HG03108 (cell line): ENCODE measurements at regions not wholly inside any gene's neighbourhood (a gene's known extent, or its start where the extent isn't known, plus 50 kb on each side); places are given as distances from the start of the nearest gene placed in this dataset.
A peak's percentile ranks its signal among the peaks of the same experiment; 100 is the strongest.
"Not testable (repeated sequence)": the region's sequence is repeated elsewhere in the genome, so short reads cannot be mapped to it uniquely, and the experiment has no call there.

Experiments used
- ATAC-seq: cut with Tn5 transposase; IDR thresholded peaks from one replicate; pipeline ENCODE4 v1.9.1; 2021; ENCODE audit warnings: moderate library complexity; ENCODE audit not compliant: unreplicated experiment

GRCh38 chrX:16319929-16320328 is 152.6 kb downstream of the MAGEB17 start:
- no peak for ATAC-seq

DNA sequence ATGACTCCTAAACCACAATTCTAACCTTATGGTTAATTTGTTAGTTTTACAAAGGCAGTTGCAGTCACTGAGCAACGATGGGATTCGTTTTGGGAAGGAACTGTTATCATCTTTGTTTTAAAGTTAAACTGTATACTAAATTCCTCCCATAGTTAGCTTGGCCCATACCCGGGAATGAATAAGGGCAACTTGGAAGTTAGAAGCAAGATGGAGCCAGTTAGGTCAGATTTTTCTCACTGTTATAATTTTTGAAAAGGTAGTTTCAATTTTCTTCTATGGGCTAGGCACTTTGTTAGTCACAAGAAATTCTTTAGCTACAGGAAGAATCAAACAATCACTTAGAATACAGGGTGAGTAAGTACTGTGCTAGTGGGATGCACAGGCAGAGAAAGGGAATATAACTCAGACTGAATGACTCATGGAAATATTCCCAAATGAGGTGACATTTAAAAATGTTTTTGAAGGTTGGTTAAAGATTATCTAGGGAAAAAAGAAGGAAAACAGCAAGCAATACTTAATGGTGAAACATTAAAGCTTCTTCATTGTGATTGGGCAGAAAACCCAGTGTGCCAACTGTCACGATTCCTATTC is 153.6 kb downstream of the MAGEB17 start:
- no peak for ATAC-seq

DNA sequence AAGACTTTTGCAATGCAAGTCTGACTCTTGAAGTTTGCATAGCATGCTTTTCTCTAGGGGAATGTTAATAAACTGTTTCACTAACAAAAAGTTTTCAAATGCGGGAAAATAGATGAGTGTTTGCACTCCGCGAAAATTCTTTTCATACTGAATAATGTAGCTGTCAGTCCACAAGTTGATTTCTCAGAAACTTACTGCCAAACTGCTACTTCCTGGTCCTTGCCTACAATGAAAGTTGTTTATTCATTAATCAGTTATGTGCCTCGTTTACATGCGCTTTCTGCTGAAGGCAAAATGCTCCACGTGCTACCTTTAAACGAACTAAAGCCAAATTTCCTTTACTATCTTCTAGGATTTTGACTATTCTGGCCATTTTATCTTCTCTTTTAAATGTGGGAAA is 166.2 kb downstream of the MAGEB17 start:
- no peak for ATAC-seq

GRCh38 chrX:16335181-16335580 is 167.9 kb downstream of the MAGEB17 start:
- ATAC-seq, result no peak

DNA sequence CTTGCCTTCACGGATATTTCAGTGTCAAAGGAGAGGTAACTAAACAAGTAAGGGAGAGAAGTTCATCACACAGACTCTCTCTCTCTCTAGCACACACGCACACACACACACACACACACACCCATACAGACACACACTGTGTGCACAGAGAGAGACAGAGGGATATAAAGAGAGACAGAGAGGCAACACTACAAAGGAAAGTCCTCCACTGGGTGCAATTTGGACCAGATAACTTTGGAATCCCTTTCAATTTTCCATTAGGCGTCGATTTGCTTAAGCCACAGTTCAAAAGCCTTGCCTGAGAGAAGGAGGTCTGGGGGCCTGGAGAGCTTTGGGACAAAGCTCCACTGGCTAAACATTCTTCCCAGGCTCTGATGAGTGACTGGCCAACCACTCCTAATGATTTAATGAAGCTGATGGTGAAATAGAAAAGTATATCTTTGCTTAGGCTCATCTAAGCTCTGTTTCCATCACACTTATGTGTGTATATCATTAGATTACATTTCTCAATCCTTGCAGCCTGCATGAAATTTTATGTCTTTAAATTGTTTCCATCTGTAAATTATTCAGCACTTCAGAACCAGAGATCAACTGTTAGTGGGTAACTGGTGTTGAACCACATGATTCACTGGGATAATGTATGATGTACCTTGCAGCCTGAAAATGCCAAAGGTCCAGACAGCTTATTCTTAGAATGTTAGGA is 180.8 kb downstream of the MAGEB17 start:
- no peak for ATAC-seq

GRCh38 chrX:16357902-16358301 is 190.6 kb downstream of the MAGEB17 start:
- no peak for ATAC-seq

- ATAC-seq, result not testable (repeated sequence)
These were observed 192.8 kb downstream of the MAGEB17 start for GRCh38 chrX:16360056-16360455.

- no peak for ATAC-seq
These were observed 201.4 kb downstream of the MAGEB17 start for GRCh38 chrX:16368696-16369095.

DNA sequence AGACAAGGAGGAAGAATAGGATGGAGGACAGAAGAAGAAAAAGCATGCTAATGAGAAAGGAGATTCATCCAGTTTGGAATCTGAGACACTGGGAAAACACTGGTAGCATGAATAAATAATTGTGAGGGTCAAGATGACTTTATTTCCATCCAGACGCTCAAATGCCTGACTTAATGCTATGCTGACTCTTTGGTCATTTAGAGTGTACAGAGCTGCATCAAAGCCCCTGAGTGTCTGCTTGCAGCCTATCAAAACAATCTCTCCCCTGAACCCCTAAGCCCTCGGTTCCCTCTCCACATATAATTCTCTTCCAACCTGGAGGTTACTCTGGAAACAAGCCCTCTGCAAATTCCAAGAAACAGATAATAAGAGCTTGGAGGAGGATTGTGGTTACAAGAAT is 208.8 kb downstream of the MAGEB17 start:
- no peak for ATAC-seq

DNA sequence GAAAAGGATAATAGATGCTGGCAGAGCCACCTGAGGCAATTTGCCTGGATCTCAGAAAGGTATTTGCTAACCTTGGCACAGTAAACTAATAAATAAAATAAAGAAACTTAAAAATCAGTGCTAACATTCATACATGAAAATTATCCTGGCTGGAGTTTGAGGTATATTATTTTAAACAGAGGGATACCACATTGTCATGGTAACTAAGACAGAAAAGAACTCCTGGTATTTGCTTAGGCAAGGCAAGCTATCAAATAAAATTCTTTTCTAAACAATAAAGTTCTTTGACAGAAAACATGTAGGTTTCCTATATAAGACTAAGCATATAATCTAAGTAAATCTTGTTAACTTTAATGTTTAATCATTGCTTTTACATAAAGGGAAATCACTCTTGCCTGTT is 218.8 kb downstream of the MAGEB17 start:
- no peak for ATAC-seq

- ATAC-seq, result no peak
These were observed 225.3 kb downstream of the MAGEB17 start for GRCh38 chrX:16392597-16392996.

DNA sequence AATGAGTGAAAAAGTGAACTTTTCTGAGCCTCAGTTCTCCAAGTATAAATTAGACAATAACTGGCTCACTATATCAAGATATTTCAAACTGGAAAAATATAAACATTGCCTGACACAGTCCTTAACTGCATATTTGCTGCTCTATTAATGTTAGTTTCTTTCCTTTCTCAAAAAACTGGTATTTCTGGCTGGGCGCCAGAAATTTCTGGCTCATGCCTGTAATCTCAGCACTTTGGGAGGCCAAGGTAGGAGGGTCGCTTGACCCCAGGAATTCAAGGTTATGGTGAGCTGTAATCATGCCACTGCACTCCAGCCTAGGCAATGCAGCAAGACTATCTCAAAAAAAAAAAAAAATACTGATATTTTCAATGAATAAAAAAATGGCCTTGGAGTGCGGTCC is 227.0 kb downstream of the MAGEB17 start:
- no peak for ATAC-seq

DNA sequence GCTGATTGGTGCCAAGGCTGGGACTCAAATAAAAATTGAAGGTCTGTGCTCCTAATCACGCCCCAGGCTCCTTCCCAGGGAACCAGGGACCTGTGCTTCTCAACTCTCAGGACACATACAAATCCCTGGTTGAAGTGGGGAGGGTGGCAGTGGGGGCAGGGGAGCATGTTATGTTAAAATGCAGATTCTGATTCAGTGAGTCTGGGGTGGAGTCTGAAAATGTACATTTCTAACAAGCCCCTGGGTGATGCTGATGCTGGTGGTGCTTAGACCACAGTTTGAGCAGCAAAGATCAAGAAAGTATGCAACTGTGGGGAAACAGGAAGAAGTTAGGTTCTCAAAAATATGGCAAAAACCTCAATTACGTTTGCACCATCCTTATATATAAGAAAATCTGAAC is 236.5 kb downstream of the MAGEB17 start:
- ATAC-seq, result no peak

GRCh38 chrX:16416588-16416987 is 233.4 kb upstream of the S100G start:
- ATAC-seq, result no peak

GRCh38 chrX:16418650-16419049 is 231.3 kb upstream of the S100G start:
- ATAC-seq, result no peak

- ATAC-seq, result no peak
These were observed 222.3 kb upstream of the S100G start for GRCh38 chrX:16427668-16428067.

- no peak for ATAC-seq
These were observed 220.6 kb upstream of the S100G start for GRCh38 chrX:16429406-16429805.

DNA sequence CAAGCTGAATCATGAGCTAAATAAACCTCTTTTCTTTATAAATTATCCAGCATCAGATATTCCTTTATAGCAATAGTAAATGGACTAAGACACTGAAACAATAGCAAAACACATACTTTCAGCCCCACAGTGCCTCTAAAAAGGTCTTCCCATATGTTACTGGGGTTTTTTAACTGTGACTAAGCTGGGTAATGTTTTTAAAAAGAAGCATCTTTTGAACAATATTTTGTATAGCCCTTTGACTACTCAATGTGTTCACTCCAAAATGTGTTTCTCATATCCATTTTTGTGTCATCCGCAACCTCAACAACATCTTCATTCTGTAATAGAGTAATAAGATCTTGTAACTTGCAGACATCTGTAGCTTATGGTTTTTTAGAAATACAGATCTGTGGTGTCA is 218.7 kb upstream of the S100G start:
- no peak for ATAC-seq

DNA sequence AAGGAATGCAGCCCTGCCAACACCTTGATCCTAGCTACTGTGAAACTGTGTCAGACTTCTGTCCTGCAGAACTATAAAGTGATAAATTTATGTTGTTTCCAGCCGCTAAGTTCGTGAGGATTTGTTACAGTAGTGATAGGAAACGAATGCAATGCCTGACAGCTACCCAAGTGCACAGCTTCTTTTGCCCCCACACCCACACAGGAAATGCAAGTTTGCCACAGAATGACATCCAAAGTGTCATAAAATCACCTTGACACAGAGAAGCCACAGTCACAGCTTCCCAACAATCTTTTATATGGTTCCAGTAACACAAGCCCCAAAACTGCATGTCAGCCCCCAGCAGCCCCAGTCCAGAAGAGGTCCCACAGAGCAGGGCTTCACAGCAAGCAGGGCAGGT is 216.9 kb upstream of the S100G start:
- ATAC-seq, result no peak

DNA sequence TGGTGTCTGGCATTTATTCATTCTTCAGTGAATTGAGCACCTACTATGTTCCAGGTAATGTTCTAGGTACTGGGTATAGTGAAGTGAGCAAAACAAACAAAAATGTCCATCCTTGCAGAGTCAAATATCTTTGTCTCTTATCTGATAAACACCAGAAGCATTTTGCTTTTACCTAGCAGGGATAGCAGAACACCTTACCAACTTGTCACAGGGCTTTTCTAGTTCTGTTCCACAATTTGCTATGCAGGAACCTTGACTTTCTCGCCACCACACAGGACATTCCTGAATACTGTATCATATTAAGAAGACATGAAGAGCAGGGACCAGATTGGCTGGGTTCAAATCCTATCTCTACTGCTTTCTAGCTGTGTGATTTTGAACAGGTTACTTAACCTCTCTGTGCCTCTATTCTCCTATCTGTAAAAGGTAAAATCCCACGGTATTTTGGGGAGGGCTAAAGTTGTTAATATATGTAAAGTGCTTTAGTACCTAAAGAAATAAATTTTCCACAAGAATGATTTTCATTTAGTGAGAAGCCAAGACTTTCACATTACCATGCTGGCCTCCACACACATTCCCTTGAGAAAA is 214.5 kb upstream of the S100G start:
- no peak for ATAC-seq

GRCh38 chrX:16436348-16437188 is 213.4 kb upstream of the S100G start:
- ATAC-seq, result peak; percentile 69

DNA sequence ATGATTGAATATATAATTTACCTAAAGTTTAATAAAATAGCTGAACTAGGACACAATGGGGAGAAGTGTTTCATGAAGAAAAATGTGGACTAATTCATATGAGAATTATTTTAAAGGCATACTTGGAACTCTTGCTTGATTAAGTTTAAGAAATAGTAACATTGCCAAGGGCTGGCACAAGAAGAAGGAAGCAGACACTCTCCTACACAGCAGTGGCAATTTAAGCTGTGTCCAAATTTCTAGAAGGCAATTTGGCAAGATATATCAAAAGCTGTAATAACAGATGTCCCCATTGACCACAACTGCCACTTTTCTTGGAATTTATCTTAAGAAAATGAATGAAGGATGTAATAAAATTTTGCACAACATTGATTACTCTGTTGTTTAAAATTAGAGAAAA is 209.5 kb upstream of the S100G start:
- no peak for ATAC-seq
